MM.1S (cell line): ENCODE measurements at regions not wholly inside any gene's neighbourhood (a gene's known extent, or its start where the extent isn't known, plus 50 kb on each side); places are given as distances from the start of the nearest gene placed in this dataset.
"Not testable (repeated sequence)": the region's sequence is repeated elsewhere in the genome, so short reads cannot be mapped to it uniquely, and the experiment has no call there.

ENCODE experiments used
- DNase-seq: peaks from one replicate; pipeline ENCODE4 v3.0.0-alpha.2; 2015
- H2AFZ ChIP-seq: fragments of 300-600 bp; sonication (generic); 2 replicates; pipeline ENCODE4 v1.6.0; 2016; ENCODE audit warnings: antibody characterized with exemption, low read length
- H3F3A ChIP-seq: fragments of 300-600 bp; sonication (generic); 2 replicates; pipeline ENCODE4 v1.6.1; 2016; ENCODE audit warnings: mild to moderate bottlenecking, antibody characterized with exemption, low read length, moderate library complexity, mixed read lengths; ENCODE audit not compliant: insufficient read depth
- H3K27ac ChIP-seq: fragments of 300-600 bp; sonication (generic); 2 replicates; pipeline ENCODE4 v1.5.1; 2016; ENCODE audit warnings: mild to moderate bottlenecking, low read length
- H3K27me3 ChIP-seq: fragments of 300-600 bp; sonication (generic); replicated peaks from 2 replicates; pipeline ENCODE4 v1.6.0; 2016; ENCODE audit warnings: low read length; ENCODE audit not compliant: insufficient read depth
- H3K36me3 ChIP-seq: fragments of 300-600 bp; sonication (generic); replicated peaks from 2 replicates; pipeline ENCODE4 v1.6.1; 2016; ENCODE audit warnings: mild to moderate bottlenecking, low read length, mixed read lengths; ENCODE audit not compliant: insufficient read depth
- H3K4me1 ChIP-seq: fragments of 300-600 bp; sonication (generic); 2 replicates; pipeline ENCODE4 v1.6.1; 2016; ENCODE audit warnings: low read length, mixed read lengths
- H3K4me2 ChIP-seq: fragments of 300-600 bp; sonication (generic); 2 replicates; pipeline ENCODE4 v1.6.0; 2016; ENCODE audit warnings: low read depth, low read length
- H3K4me3 ChIP-seq: fragments of 300-600 bp; sonication (generic); 2 replicates; pipeline ENCODE4 v1.5.1; 2016; ENCODE audit warnings: low read length, mixed read lengths
- H3K79me2 ChIP-seq: fragments of 300-600 bp; sonication (generic); 2 replicates; pipeline ENCODE4 v1.6.1; 2016; ENCODE audit warnings: mixed run types, low read length, mixed read lengths
- H3K9ac ChIP-seq: fragments of 300-600 bp; sonication (generic); 2 replicates; pipeline ENCODE4 v1.6.1; 2016; ENCODE audit warnings: low read length, mixed read lengths
- H3K9me2 ChIP-seq: fragments of 300-600 bp; sonication (generic); replicated peaks from 2 replicates; pipeline ENCODE4 v1.6.1; 2016; ENCODE audit warnings: mild to moderate bottlenecking, low read length, mixed read lengths; ENCODE audit not compliant: insufficient read depth
- H3K9me3 ChIP-seq: fragments of 300-600 bp; sonication (generic); replicated peaks from 2 replicates; pipeline ENCODE4 v1.6.1; 2016; ENCODE audit warnings: mild to moderate bottlenecking, low read length, mixed read lengths; ENCODE audit not compliant: insufficient read depth
- H4K20me1 ChIP-seq: fragments of 300-600 bp; sonication (generic); 2 replicates; pipeline ENCODE4 v1.6.1; 2016; ENCODE audit warnings: mild to moderate bottlenecking, low read length, moderate library complexity, mixed read lengths; ENCODE audit not compliant: insufficient read depth
- EZH2 ChIP-seq: fragments of 300-600 bp; sonication (generic); optimal IDR thresholded peaks from 2 replicates; pipeline ENCODE3; 2017; ENCODE audit warnings: low read depth, mild to moderate bottlenecking, antibody characterized with exemption, low read length, mixed read lengths
- EZH2phosphoT487 ChIP-seq: fragments of 300-600 bp; sonication (generic); IDR thresholded peaks from 2 replicates; pipeline ENCODE4 v1.6.1; 2018; ENCODE audit warnings: antibody characterized with exemption, low read length
- TF ChIP-seq, protein P1 (sequence below): fragments of 300-600 bp; sonication (generic); IDR thresholded peaks from 2 replicates; pipeline ENCODE4 v1.5.1; 2016; ENCODE audit warnings: antibody characterized with exemption, low read length, mixed read lengths

DNA sequence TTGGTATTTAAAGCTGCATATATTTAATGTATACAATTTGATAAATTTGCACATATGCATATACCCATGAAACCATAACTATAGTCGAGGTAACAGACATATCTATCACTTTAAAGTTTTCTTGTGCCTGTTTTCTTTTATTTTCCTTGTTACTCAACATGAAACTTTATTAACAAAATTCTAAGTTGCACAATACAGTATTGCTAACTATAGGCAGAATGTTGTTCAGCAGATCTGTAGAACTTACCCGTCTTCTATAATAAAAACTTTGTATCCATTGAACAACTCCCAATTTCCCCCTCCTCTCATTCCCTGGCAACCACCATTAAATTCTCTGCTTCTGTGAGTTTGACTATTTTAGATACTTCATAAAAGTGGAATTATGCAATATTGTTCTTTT is 404.6 kb upstream of the KCND2 start:
- Histone ChIP-seq H3K9ac (no peak overlapping the region), H3K4me2 (no peak overlapping the region), H3K79me2 (no peaks in the 10 kb centered on the region), H3K4me1 (no peaks in the 10 kb centered on the region), H3K27me3 (no peaks in the 10 kb centered on the region), H3K36me3 (no peaks in the 10 kb centered on the region), H3K9me3 (no peaks in the 10 kb centered on the region), H2AFZ (no peak overlapping the region), H3K27ac (no peak overlapping the region), H3F3A (no peaks in the 10 kb centered on the region), H3K9me2 (no peaks in the 10 kb centered on the region), H3K4me3 (no peak overlapping the region), H4K20me1 (no peaks in the 10 kb centered on the region)
- no peak for DNase-seq
- TF ChIP-seq, protein P1, sequence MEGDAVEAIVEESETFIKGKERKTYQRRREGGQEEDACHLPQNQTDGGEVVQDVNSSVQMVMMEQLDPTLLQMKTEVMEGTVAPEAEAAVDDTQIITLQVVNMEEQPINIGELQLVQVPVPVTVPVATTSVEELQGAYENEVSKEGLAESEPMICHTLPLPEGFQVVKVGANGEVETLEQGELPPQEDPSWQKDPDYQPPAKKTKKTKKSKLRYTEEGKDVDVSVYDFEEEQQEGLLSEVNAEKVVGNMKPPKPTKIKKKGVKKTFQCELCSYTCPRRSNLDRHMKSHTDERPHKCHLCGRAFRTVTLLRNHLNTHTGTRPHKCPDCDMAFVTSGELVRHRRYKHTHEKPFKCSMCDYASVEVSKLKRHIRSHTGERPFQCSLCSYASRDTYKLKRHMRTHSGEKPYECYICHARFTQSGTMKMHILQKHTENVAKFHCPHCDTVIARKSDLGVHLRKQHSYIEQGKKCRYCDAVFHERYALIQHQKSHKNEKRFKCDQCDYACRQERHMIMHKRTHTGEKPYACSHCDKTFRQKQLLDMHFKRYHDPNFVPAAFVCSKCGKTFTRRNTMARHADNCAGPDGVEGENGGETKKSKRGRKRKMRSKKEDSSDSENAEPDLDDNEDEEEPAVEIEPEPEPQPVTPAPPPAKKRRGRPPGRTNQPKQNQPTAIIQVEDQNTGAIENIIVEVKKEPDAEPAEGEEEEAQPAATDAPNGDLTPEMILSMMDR = no peak
- no peak for TF ChIP-seq EZH2
- TF ChIP-seq EZH2phosphoT487 = no peak

GRCh38 chr7:119879835-119880234 is 393.1 kb upstream of the KCND2 start:
- H3K79me2 ChIP-seq = no peaks in the 10 kb centered on the region
- no peak overlapping the region for H3K27ac ChIP-seq
- H2AFZ ChIP-seq = no peak overlapping the region
- no peak overlapping the region for H3K4me2 ChIP-seq
- no peaks in the 10 kb centered on the region for H3K9me3 ChIP-seq
- no peaks in the 10 kb centered on the region for H3K36me3 ChIP-seq
- no peak overlapping the region for H3K9ac ChIP-seq
- no peaks in the 10 kb centered on the region for H3K4me1 ChIP-seq
- no peaks in the 10 kb centered on the region for H3F3A ChIP-seq
- H3K9me2 ChIP-seq = no peaks in the 10 kb centered on the region
- H3K27me3 ChIP-seq = no peaks in the 10 kb centered on the region
- no peak overlapping the region for H3K4me3 ChIP-seq
- no peaks in the 10 kb centered on the region for H4K20me1 ChIP-seq
- no peak for TF ChIP-seq EZH2
- TF ChIP-seq, protein P1 = no peak
- no peak for DNase-seq

GRCh38 chr7:119886007-119886406 is 387.0 kb upstream of the KCND2 start:
- TF ChIP-seq, protein P1 = no peak
- Histone ChIP-seq H3F3A (no peaks in the 10 kb centered on the region), H4K20me1 (no peaks in the 10 kb centered on the region), H3K79me2 (no peaks in the 10 kb centered on the region), H3K4me1 (no peaks in the 10 kb centered on the region), H3K36me3 (no peaks in the 10 kb centered on the region), H2AFZ (no peak overlapping the region), H3K27ac (no peak overlapping the region), H3K9me3 (no peaks in the 10 kb centered on the region), H3K9me2 (no peaks in the 10 kb centered on the region), H3K4me3 (no peak overlapping the region), H3K27me3 (no peaks in the 10 kb centered on the region), H3K4me2 (no peak overlapping the region), H3K9ac (no peak overlapping the region)
- no peak for DNase-seq

DNA sequence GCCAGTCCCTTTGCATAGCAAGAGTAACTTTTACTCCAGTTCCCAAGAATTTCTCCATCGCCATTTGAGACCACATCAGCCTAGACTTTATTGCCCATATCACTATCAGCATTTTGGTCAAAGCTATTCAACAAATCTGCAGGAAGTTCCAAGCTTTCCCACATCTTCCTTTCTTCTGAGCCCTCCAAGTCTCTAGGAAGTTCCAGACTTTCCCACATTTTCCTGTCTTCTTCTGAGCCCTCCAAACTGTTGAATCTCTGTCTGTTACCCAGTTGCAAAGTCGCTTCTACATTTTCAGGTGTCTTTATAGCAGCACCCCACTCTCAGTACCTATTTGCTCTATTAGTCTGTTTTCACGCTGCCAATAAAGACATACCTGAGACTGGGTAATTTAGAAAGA is 386.4 kb upstream of the KCND2 start:
- H3F3A ChIP-seq = not testable (repeated sequence)

More for the DNA sequence above, 386.4 kb upstream of the KCND2 start:
- H3K4me2 ChIP-seq, H3K79me2 ChIP-seq, H3K27me3 ChIP-seq, H3K9ac ChIP-seq, H3K4me1 ChIP-seq, H4K20me1 ChIP-seq, H3K36me3 ChIP-seq, H2AFZ ChIP-seq, H3K9me3 ChIP-seq, H3K4me3 ChIP-seq, H3K27ac ChIP-seq, H3K9me2 ChIP-seq, DNase-seq: not testable (repeated sequence)
